GM23248 (cell line): ENCODE measurements at regions not wholly inside any gene's neighbourhood (a gene's known extent, or its start where the extent isn't known, plus 50 kb on each side); places are given as distances from the start of the nearest gene placed in this dataset.

Experiments
- EZH2 ChIP-seq: fragments of 200-600 bp; sonication (generic); IDR thresholded peaks from 2 replicates; pipeline ENCODE4 v1.6.1; 2018; ENCODE audit warnings: antibody characterized with exemption, mild to moderate bottlenecking; ENCODE audit not compliant: insufficient read depth, poor library complexity, severe bottlenecking
- EZH2phosphoT487 ChIP-seq: fragments of 200-600 bp; sonication (generic); IDR thresholded peaks from 2 replicates; pipeline ENCODE4 v1.6.1; 2018; ENCODE audit warnings: antibody characterized with exemption, moderate library complexity, mild to moderate bottlenecking, low read depth; ENCODE audit not compliant: insufficient read depth

- no peak for TF ChIP-seq EZH2
- no peak for TF ChIP-seq EZH2phosphoT487
Measured at GRCh38 chr4:110799211-110799610, 176.3 kb upstream of the PITX2 start.
